SK-N-SH (cell line): ENCODE measurements at regions not wholly inside any gene's neighbourhood (a gene's known extent, or its start where the extent isn't known, plus 50 kb on each side); places are given as distances from the start of the nearest gene placed in this dataset.

Experiments used
- CTCF ChIA-PET: fragments of 300-600, 350-600 bp; formaldehyde crosslinking; extraction: SDS; loops from one replicate; lab custom pipeline; 2021; lab: Yijun Ruan, JAX
- POLR2A ChIA-PET: fragments of 350-600 bp; sonication (Branson Sonifier 250); formaldehyde crosslinking; extraction: SDS; loops from one replicate; lab custom pipeline; 2020; ENCODE audit warnings: antibody characterized with exemption, inconsistent platforms; lab: Yijun Ruan, JAX
- DNase-seq: peaks from one replicate; pipeline ENCODE4 v3.0.0; 2012
- H2AFZ ChIP-seq: fragments of 200-600 bp; sonication (generic); 2 replicates; pipeline ENCODE4 v1.8.1; 2016; ENCODE audit warnings: antibody characterized with exemption, mild to moderate bottlenecking, low read depth
- H3F3A ChIP-seq: fragments of 200-600 bp; sonication (generic); replicated peaks from 2 replicates; pipeline ENCODE3; 2016; ENCODE audit warnings: antibody characterized with exemption, mild to moderate bottlenecking; ENCODE audit not compliant: insufficient read depth
- H3K27ac ChIP-seq, 2 experiments: fragments of 200-500 bp in 1 of 2; fragments of 200-600 bp in 1 of 2; sonication (Bioruptor generic) in 1 of 2; sonication (generic), shearing (Covaris generic) in 1 of 2; 2 replicates each; pipeline versions ENCODE4 v1.5.1 to v1.6.1; 2014 to 2016; ENCODE audit warnings: low read depth in 2 of 2, inconsistent platforms in 1 of 2, low read length in 1 of 2, mild to moderate bottlenecking in 1 of 2, mixed read lengths in 1 of 2
- H3K27me3 ChIP-seq: fragments of 200-600 bp; sonication (generic), shearing (Covaris generic); 2 replicates; pipeline ENCODE4 v1.6.1; 2016; ENCODE audit warnings: mixed run types; ENCODE audit not compliant: insufficient read depth
- H3K36me3 ChIP-seq, 2 experiments: fragments of 200-500 bp in 1 of 2; fragments of 200-600 bp in 1 of 2; sonication (Bioruptor generic) in 1 of 2; sonication (generic) in 1 of 2; replicated peaks in 1 of 2; 2 replicates each; pipeline versions ENCODE3 to v1.5.1; 2014 to 2016; ENCODE audit warnings: low read length in 1 of 2, mild to moderate bottlenecking in 1 of 2; ENCODE audit not compliant: insufficient read depth in 2 of 2, control insufficient read depth in 1 of 2
- H3K4me1 ChIP-seq, 2 experiments: fragments of 200-500 bp in 1 of 2; fragments of 200-600 bp in 1 of 2; sonication (Bioruptor generic) in 1 of 2; sonication (generic), shearing (Covaris generic) in 1 of 2; 2 replicates each; pipeline versions ENCODE4 v1.5.1 to v1.6.1; 2014 to 2016; ENCODE audit warnings: low read depth in 1 of 2, low read length in 1 of 2, mixed run types in 1 of 2; ENCODE audit not compliant: insufficient read depth in 2 of 2, control insufficient read depth in 1 of 2
- H3K4me2 ChIP-seq: fragments of 200-600 bp; sonication (generic), shearing (Covaris generic); 2 replicates; pipeline ENCODE4 v1.6.1; 2017; ENCODE audit warnings: mixed run types
- H3K4me3 ChIP-seq, 2 experiments: fragments of 200-500 bp in 1 of 2; fragments of 200-600 bp in 1 of 2; sonication (Bioruptor generic) in 1 of 2; sonication (generic), shearing (Covaris generic) in 1 of 2; 2 replicates each; pipeline versions ENCODE4 v1.5.1 to v1.8.1; 2014 to 2016; ENCODE audit warnings: low read depth in 2 of 2, inconsistent platforms in 1 of 2, low read length in 1 of 2, mild to moderate bottlenecking in 1 of 2, mixed read lengths in 1 of 2, moderate library complexity in 1 of 2
- H3K79me2 ChIP-seq: fragments of 200-600 bp; sonication (generic); 2 replicates; pipeline ENCODE4 v1.8.1; 2017; ENCODE audit warnings: mild to moderate bottlenecking; ENCODE audit not compliant: insufficient read depth
- H3K9ac ChIP-seq: fragments of 200-600 bp; sonication (generic); 2 replicates; pipeline ENCODE4 v1.6.1; 2017; ENCODE audit warnings: mixed run types
- H3K9me2 ChIP-seq: fragments of 200-600 bp; sonication (generic); 2 replicates; pipeline ENCODE4 v1.6.1; 2017; ENCODE audit warnings: mixed run types
- H3K9me3 ChIP-seq: fragments of 200-600 bp; sonication (generic); 2 replicates; pipeline ENCODE4 v1.6.1; 2017; ENCODE audit warnings: mixed run types, mild to moderate bottlenecking, moderate library complexity
- H4K20me1 ChIP-seq: fragments of 200-600 bp; sonication (generic); 2 replicates; pipeline ENCODE4 v1.6.1; 2017; ENCODE audit warnings: mild to moderate bottlenecking, mixed run types; ENCODE audit not compliant: insufficient read depth
- CTCF ChIP-seq: fragments of 200-600 bp; sonication (generic); IDR thresholded peaks from 2 replicates; pipeline ENCODE4 v1.6.1; 2017; ENCODE audit warnings: antibody characterized with exemption, mild to moderate bottlenecking, moderate library complexity
- EZH2phosphoT487 ChIP-seq: fragments of 200-600 bp; sonication (generic); IDR thresholded peaks from 2 replicates; pipeline ENCODE4 v1.6.1; 2017; ENCODE audit warnings: low read depth, mixed run types, mild to moderate bottlenecking, antibody characterized with exemption, moderate library complexity, borderline replicate concordance
- FOSL2 ChIP-seq: IDR thresholded peaks from 2 replicates; pipeline ENCODE4 v1.4.0; 2012; ENCODE audit warnings: low read depth, mild to moderate bottlenecking, moderate library complexity, borderline replicate concordance
- GABPA ChIP-seq: IDR thresholded peaks from 2 replicates; pipeline ENCODE4 v1.4.0; 2012; ENCODE audit warnings: low read depth, mild to moderate bottlenecking
- IRF3 ChIP-seq: fragments of 150-350 bp; IDR thresholded peaks from 2 replicates; pipeline ENCODE4 v1.6.1; 2016; ENCODE audit warnings: mild to moderate bottlenecking, low read depth, low read length
- JUND ChIP-seq: IDR thresholded peaks from 2 replicates; pipeline ENCODE4 v1.4.0; 2012
- MAX ChIP-seq: IDR thresholded peaks from 2 replicates; pipeline ENCODE4 v1.4.0; 2012; ENCODE audit warnings: low read depth
- MEF2A ChIP-seq: IDR thresholded peaks from 2 replicates; pipeline ENCODE4 v1.4.0; 2012; ENCODE audit warnings: low read depth, borderline replicate concordance
- MXI1 ChIP-seq: IDR thresholded peaks from 2 replicates; pipeline ENCODE4 v1.6.1; 2012; ENCODE audit warnings: mild to moderate bottlenecking, low read depth, low read length, improper control_type of control experiment
- NRF1 ChIP-seq: IDR thresholded peaks from 2 replicates; pipeline ENCODE4 v1.6.1; 2012; ENCODE audit warnings: low read depth, mild to moderate bottlenecking, low read length
- RAD21 ChIP-seq: IDR thresholded peaks from 2 replicates; pipeline ENCODE4 v1.6.1; 2012; ENCODE audit warnings: mild to moderate bottlenecking, low read length
- RCOR1 ChIP-seq: fragments of 150-350 bp; IDR thresholded peaks from 2 replicates; pipeline ENCODE4 v1.6.1; 2017; ENCODE audit warnings: antibody characterized with exemption, low read length
- REST ChIP-seq: IDR thresholded peaks from 2 replicates; pipeline ENCODE4 v1.6.1; 2012; ENCODE audit warnings: mild to moderate bottlenecking, low read depth, low read length, moderate library complexity
- RXRA ChIP-seq: IDR thresholded peaks from 2 replicates; pipeline ENCODE4 v1.4.0; 2012; ENCODE audit warnings: low read depth, mild to moderate bottlenecking, borderline replicate concordance
- SIN3A ChIP-seq: IDR thresholded peaks from 2 replicates; pipeline ENCODE4 v1.6.1; 2012; ENCODE audit warnings: low read depth, mild to moderate bottlenecking, low read length, moderate library complexity, borderline replicate concordance
- SMC3 ChIP-seq: IDR thresholded peaks from 2 replicates; pipeline ENCODE4 v1.6.1; 2012; ENCODE audit warnings: low read depth, low read length, improper control_type of control experiment
- TAF1 ChIP-seq: IDR thresholded peaks from 2 replicates; pipeline ENCODE4 v1.6.1; 2012; ENCODE audit warnings: low read depth, mild to moderate bottlenecking, low read length, moderate library complexity, borderline replicate concordance
- TEAD4 ChIP-seq: IDR thresholded peaks from 2 replicates; pipeline ENCODE4 v1.4.0; 2012; ENCODE audit warnings: mild to moderate bottlenecking, borderline replicate concordance; ENCODE audit not compliant: insufficient read depth
- USF1 ChIP-seq: IDR thresholded peaks from 2 replicates; pipeline ENCODE4 v1.4.0; 2012; ENCODE audit warnings: low read depth, borderline replicate concordance
- USF2 ChIP-seq: fragments of 150-350 bp; IDR thresholded peaks from 2 replicates; pipeline ENCODE4 v1.6.1; 2017; ENCODE audit warnings: antibody characterized with exemption, low read length, low read depth, borderline replicate concordance
- ZBTB33 ChIP-seq: IDR thresholded peaks from 2 replicates; pipeline ENCODE4 v1.4.0; 2012; ENCODE audit warnings: low read depth, borderline replicate concordance
- WGBS: methylation state at CpG from one replicate; pipeline ENCODE4 v1.1.6; 2017; ENCODE audit warnings: low lambda C conversion rate; 5-methylcytosine and 5-hydroxymethylcytosine counted together

- no peaks in the 10 kb centered on the region for H3K27me3 ChIP-seq
- peaks cover 74% of the 10 kb centered on the region for H3K79me2 ChIP-seq
- H3K9ac ChIP-seq: no peak overlapping the region
- WGBS: 89% methylated on average over 8 of the region's 8 CpGs
- POLR2A ChIA-PET: no interaction called here
- peaks cover 62 to 96% of the 10 kb centered on the region in 2 experiments for H3K36me3 ChIP-seq
- peaks cover 94% of the 10 kb centered on the region for H3F3A ChIP-seq
- H3K9me3 ChIP-seq: no peaks in the 10 kb centered on the region
- no peak overlapping the region for H3K4me3 ChIP-seq
- CTCF ChIA-PET: interaction anchor here (0.6 to 9.4 kb wide), 8 partner anchors 12 to 763 kb away, joined by 3 to 95 read pairs (median 3); no protein-coding TSS in a partner anchor
- H3K4me1 ChIP-seq: peaks cover 7 to 21% of the 10 kb centered on the region in 2 experiments; a peak in 3 of 4 replicates
- H3K9me2 ChIP-seq: no peaks in the 10 kb centered on the region
- no peak overlapping the region for H3K4me2 ChIP-seq
- peak overlapping the region in 1 of 2 experiments; percentile 57; a peak in 1 of 4 replicates for H3K27ac ChIP-seq
- H2AFZ ChIP-seq: no peak overlapping the region
- peaks cover 52% of the 10 kb centered on the region for H4K20me1 ChIP-seq
- no peak for DNase-seq
- TF ChIP-seq IRF3 (no peak), TAF1 (no peak), USF1 (no peak), RAD21 (no peak), REST (no peak), JUND (0 out of 2 replicates have a peak, but pooled peaks have one; percentile 2), MXI1 (no peak), CTCF (no peak), EZH2phosphoT487 (no peak), GABPA (no peak), FOSL2 (no peak), NRF1 (no peak), USF2 (no peak), TEAD4 (no peak), RCOR1 (no peak), ZBTB33 (0 out of 2 replicates have a peak, but pooled peaks have one; percentile 41), MAX (no peak), SMC3 (no peak), RXRA (no peak), MEF2A (no peak), SIN3A (no peak; the same call in 1 of the 2 replicates)
These were observed 138.9 kb upstream of the KLF14 start for GRCh38 chr7:130872756-130873448.
